ENCODE measurements at regions not wholly inside any gene's neighbourhood (a gene's known extent, or its start where the extent isn't known, plus 50 kb on each side); places are given as distances from the start of the nearest gene placed in this dataset.

DNA sequence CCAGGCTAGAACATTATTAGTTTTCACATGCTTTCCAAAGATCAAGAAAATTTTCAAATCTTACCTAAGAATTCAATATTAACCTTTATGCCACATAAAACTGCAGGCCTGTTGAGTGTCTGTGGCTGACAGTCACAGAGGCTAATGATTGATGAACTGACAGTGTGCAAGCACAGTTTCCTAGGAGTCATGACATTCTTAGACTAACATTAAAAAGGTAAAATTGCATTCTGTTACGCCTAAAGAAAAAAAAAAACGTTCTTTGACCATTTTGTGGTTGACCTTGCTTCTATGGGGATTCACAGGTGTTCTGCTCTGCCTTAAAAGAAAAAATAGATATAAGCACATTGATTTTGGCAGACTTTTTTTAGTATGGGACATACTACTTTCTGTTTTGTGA, 1776.2 kb downstream of the PCDH9 start:
- Histone ChIP-seq H3K9me3 (replicated peaks; ENCODE audit: control insufficient read depth, insufficient read depth, low read length) (no peaks in the 10 kb centered on the region), H3K27me3 (ENCODE audit: control insufficient read depth in 2 of 2, insufficient read depth in 2 of 2, low read length in 2 of 2) (no peaks in the 10 kb centered on the region), H3K79me2 (ENCODE audit: control insufficient read depth, insufficient read depth, low read length) (no peaks in the 10 kb centered on the region), H3K4me3 (replicated peaks in 1 of 3; ENCODE audit: insufficient read depth in 1 of 3, low read depth in 1 of 3, low read length in 3 of 3) (no peak overlapping the region), H3K4me2 (ENCODE audit: insufficient read depth, low read length) (no peak overlapping the region), H3K27ac (ENCODE audit: insufficient read depth, low read depth, low read length) (no peak overlapping the region), H3K4me1 (ENCODE audit: control insufficient read depth, extremely low read depth, insufficient read depth, low read length) (no peaks in the 10 kb centered on the region), H4K20me1 (replicated peaks; ENCODE audit: control insufficient read depth, extremely low read depth, insufficient read depth, low read length) (no peaks in the 10 kb centered on the region), H3K36me3 (ENCODE audit: control insufficient read depth in 2 of 2, extremely low read depth in 1 of 2, insufficient read depth in 2 of 2, low read length in 2 of 2) (no peaks in the 10 kb centered on the region), H2AFZ (ENCODE audit: low read depth, low read length) (no peak overlapping the region), H3K9ac (replicated peaks; ENCODE audit: extremely low read depth, insufficient read depth, low read length) (no peak overlapping the region), H3K9me1 (replicated peaks; ENCODE audit: control insufficient read depth, extremely low read depth, insufficient read depth, low read length) (no peaks in the 10 kb centered on the region)
- FAIRE-seq, result no peak
- DNase-seq (ENCODE audit: low read depth, low spot score), result no peak
- intact Hi-C loops (cut with micrococcal nuclease) (no loop called here), dilution Hi-C loops (cut with MboI; ENCODE audit: extremely low pct_ligation_motif_present, low sequenced_read_pairs) (no loop called here)
- POLR2A ChIA-PET, result no interaction called here
- TF ChIP-seq, protein P1, sequence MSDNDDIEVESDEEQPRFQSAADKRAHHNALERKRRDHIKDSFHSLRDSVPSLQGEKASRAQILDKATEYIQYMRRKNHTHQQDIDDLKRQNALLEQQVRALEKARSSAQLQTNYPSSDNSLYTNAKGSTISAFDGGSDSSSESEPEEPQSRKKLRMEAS (IDR thresholded peaks at IDR 0.05; ENCODE audit: insufficient read depth, insufficient read length), result no peak
- no peak for TF ChIP-seq MYC (IDR thresholded peaks at IDR 0.05; ENCODE audit: low read depth, low read length)
- TF ChIP-seq, protein P2, sequence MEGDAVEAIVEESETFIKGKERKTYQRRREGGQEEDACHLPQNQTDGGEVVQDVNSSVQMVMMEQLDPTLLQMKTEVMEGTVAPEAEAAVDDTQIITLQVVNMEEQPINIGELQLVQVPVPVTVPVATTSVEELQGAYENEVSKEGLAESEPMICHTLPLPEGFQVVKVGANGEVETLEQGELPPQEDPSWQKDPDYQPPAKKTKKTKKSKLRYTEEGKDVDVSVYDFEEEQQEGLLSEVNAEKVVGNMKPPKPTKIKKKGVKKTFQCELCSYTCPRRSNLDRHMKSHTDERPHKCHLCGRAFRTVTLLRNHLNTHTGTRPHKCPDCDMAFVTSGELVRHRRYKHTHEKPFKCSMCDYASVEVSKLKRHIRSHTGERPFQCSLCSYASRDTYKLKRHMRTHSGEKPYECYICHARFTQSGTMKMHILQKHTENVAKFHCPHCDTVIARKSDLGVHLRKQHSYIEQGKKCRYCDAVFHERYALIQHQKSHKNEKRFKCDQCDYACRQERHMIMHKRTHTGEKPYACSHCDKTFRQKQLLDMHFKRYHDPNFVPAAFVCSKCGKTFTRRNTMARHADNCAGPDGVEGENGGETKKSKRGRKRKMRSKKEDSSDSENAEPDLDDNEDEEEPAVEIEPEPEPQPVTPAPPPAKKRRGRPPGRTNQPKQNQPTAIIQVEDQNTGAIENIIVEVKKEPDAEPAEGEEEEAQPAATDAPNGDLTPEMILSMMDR (IDR thresholded peaks at IDR 0.05; ENCODE audit: extremely low read depth in 1 of 2, insufficient read depth in 1 of 2, low read depth in 1 of 2, low read length in 2 of 2), result no peak
- no TSS peak for BruUV-seq (replicated peaks)
- CTCF ChIA-PET, result no interaction called here

DNA sequence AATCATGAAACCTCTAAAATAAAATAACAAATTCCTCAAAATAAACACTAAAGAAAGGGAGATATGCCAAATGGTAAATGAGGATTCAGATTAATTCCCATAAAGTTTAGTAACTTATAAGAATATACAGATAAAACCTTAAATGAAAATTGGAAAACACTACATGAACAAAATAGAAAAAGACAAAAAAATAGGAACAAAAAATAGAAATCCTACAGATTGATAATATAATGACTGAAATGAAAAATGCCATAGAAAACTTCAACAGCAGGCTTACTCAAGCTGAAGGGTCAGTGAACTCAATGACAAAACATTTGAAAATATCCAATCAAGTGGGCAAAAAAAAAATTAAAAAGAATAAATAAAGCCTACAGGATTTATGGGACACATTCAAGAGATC, 1784.8 kb downstream of the PCDH9 start:
- BruUV-seq (replicated peaks), result no TSS peak
- DNase-seq (ENCODE audit: low read depth, low spot score) (no peak), FAIRE-seq (no peak)
- Histone ChIP-seq H3K27me3 (ENCODE audit: control insufficient read depth in 2 of 2, insufficient read depth in 2 of 2, low read length in 2 of 2) (no peaks in the 10 kb centered on the region), H3K4me3 (replicated peaks in 1 of 3; ENCODE audit: insufficient read depth in 1 of 3, low read depth in 1 of 3, low read length in 3 of 3) (no peak overlapping the region), H3K9ac (replicated peaks; ENCODE audit: extremely low read depth, insufficient read depth, low read length) (no peak overlapping the region), H3K9me1 (replicated peaks; ENCODE audit: control insufficient read depth, extremely low read depth, insufficient read depth, low read length) (no peaks in the 10 kb centered on the region), H3K4me1 (ENCODE audit: control insufficient read depth, extremely low read depth, insufficient read depth, low read length) (no peaks in the 10 kb centered on the region), H3K4me2 (ENCODE audit: insufficient read depth, low read length) (no peak overlapping the region), H3K36me3 (ENCODE audit: control insufficient read depth in 2 of 2, extremely low read depth in 1 of 2, insufficient read depth in 2 of 2, low read length in 2 of 2) (no peaks in the 10 kb centered on the region), H2AFZ (ENCODE audit: low read depth, low read length) (no peak overlapping the region), H3K79me2 (ENCODE audit: control insufficient read depth, insufficient read depth, low read length) (no peaks in the 10 kb centered on the region), H4K20me1 (replicated peaks; ENCODE audit: control insufficient read depth, extremely low read depth, insufficient read depth, low read length) (no peaks in the 10 kb centered on the region), H3K27ac (ENCODE audit: insufficient read depth, low read depth, low read length) (no peak overlapping the region), H3K9me3 (replicated peaks; ENCODE audit: control insufficient read depth, insufficient read depth, low read length) (no peaks in the 10 kb centered on the region)
- TF ChIP-seq POLR2AphosphoS5 (IDR thresholded peaks at IDR 0.05; ENCODE audit: insufficient read depth, low read depth, low read length) (no peak), MYC (IDR thresholded peaks at IDR 0.05; ENCODE audit: low read depth, low read length) (no peak), GATA2 (IDR thresholded peaks at IDR 0.05; ENCODE audit: insufficient read depth, insufficient read length, low read depth, low read length) (no peak), POLR2A (IDR thresholded peaks at IDR 0.05; ENCODE audit: low read depth, low read length) (no peak), JUN (IDR thresholded peaks at IDR 0.05; ENCODE audit: borderline replicate concordance, insufficient read depth, insufficient read length, low read depth) (no peak), FOS (IDR thresholded peaks at IDR 0.05; ENCODE audit: borderline replicate concordance, insufficient read depth, low read length) (no peak)
- TF ChIP-seq, protein P2 (IDR thresholded peaks at IDR 0.05; ENCODE audit: extremely low read depth in 1 of 2, insufficient read depth in 1 of 2, low read depth in 1 of 2, low read length in 2 of 2), result no peak
- dilution Hi-C loops (cut with MboI; ENCODE audit: extremely low pct_ligation_motif_present, low sequenced_read_pairs) (no loop called here), intact Hi-C loops (cut with micrococcal nuclease) (no loop called here)
- POLR2A ChIA-PET, result no interaction called here
- CTCF ChIA-PET, result no interaction called here

Measured in endothelial cell of umbilical vein (primary cell).